ENCODE measurements at regions not wholly inside any gene's neighbourhood (a gene's known extent, or its start where the extent isn't known, plus 50 kb on each side); places are given as distances from the start of the nearest gene placed in this dataset.

DNA sequence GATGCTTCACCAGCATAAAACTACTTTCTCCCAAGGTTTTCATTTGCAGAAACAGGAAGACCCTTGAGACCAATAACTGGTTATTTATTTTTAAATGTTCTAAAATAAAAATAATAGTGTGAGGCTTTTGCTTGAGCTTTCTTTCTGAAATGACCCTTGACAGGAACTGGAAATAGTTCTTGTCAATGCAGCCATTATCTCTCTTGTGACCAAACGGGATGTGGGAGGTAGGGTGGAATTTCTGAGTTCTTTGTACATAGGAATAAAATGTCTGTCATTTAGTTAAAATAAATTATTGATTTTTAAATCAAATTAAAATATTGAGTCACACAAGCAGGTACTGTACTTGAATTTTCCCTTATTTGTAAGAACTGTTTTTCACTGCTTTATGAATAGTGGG, 110.2 kb upstream of the CCN2 start:
- no peak for DNase-seq (ENCODE audit: low spot score in 2 of 2)
- Histone ChIP-seq H3K4me3 (no peak overlapping the region), H3K9me3 (peaks cover 0 to 9% of the 10 kb centered on the region in 2 donors), H3K27ac (no peak overlapping the region), H3K4me1 (no peaks in the 10 kb centered on the region), H3K27me3 (no peaks in the 10 kb centered on the region), H3K36me3 (no peaks in the 10 kb centered on the region)
- TF ChIP-seq POLR2A (IDR thresholded peaks at IDR 0.05), result no peak
- TF ChIP-seq, protein P1, sequence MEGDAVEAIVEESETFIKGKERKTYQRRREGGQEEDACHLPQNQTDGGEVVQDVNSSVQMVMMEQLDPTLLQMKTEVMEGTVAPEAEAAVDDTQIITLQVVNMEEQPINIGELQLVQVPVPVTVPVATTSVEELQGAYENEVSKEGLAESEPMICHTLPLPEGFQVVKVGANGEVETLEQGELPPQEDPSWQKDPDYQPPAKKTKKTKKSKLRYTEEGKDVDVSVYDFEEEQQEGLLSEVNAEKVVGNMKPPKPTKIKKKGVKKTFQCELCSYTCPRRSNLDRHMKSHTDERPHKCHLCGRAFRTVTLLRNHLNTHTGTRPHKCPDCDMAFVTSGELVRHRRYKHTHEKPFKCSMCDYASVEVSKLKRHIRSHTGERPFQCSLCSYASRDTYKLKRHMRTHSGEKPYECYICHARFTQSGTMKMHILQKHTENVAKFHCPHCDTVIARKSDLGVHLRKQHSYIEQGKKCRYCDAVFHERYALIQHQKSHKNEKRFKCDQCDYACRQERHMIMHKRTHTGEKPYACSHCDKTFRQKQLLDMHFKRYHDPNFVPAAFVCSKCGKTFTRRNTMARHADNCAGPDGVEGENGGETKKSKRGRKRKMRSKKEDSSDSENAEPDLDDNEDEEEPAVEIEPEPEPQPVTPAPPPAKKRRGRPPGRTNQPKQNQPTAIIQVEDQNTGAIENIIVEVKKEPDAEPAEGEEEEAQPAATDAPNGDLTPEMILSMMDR (IDR thresholded peaks at IDR 0.05), result no peak
- no peak for TF ChIP-seq POLR2AphosphoS5 (IDR thresholded peaks at IDR 0.05)
- intact Hi-C loops (cut with DNase I; ENCODE audit: low total_unique reads), result no loop called here

DNA sequence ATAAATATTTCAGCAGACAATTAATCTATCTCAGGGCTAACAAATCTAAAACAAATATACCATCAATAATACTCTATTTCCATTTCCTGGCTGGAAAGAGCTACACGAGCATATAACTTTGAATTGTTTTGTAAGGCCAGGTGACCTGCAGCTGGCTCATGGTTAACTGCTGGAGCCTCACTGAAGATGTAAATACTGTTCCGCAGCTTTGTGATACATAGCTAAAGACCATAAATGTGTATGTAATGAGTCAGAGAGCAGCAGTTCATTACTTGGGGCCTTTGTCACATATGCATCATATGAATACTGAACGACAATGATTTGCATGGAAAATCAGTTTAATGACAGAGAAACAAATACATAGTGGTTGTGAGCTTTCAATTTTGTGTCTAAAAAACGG, 109.4 kb upstream of the CCN2 start:
- TF ChIP-seq POLR2AphosphoS5 (IDR thresholded peaks at IDR 0.05) (no peak), POLR2A (IDR thresholded peaks at IDR 0.05) (no peak)
- TF ChIP-seq, protein P1 (IDR thresholded peaks at IDR 0.05), result no peak
- intact Hi-C loops (cut with DNase I; ENCODE audit: low total_unique reads), result no loop called here

DNA sequence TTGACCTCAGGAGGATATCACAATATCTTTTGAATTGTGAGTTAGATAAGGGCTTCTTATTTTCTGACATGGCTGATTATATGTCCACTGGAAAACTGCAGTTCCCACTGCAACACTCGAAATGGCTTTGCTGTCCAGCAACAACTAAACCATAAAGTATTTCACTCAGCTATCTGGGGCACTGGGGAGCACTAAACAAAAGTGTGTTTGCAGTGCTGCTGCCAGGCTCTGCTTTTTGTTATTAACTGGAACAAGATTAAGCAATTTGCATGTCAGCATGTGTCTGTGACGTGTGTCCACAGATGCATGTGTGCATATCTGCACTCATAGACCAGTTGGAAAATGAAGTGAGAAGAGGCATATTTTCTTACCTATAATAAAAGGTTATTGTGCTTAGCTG, 107.8 kb upstream of the CCN2 start:
- no peak overlapping the region for H3K4me3 ChIP-seq
- H3K4me1 ChIP-seq, result no peaks in the 10 kb centered on the region
- intact Hi-C loops (cut with DNase I; ENCODE audit: low total_unique reads), result no loop called here
- H3K27ac ChIP-seq, result no peak overlapping the region
- TF ChIP-seq POLR2AphosphoS5 (IDR thresholded peaks at IDR 0.05), result no peak
- TF ChIP-seq POLR2A (IDR thresholded peaks at IDR 0.05), result no peak
- TF ChIP-seq, protein P1 (IDR thresholded peaks at IDR 0.05), result no peak
- no peaks in the 10 kb centered on the region for H3K27me3 ChIP-seq
- no peak for DNase-seq (ENCODE audit: low spot score in 2 of 2)
- H3K36me3 ChIP-seq, result no peaks in the 10 kb centered on the region
- H3K9me3 ChIP-seq, result peaks cover 0 to 9% of the 10 kb centered on the region in 2 donors

More for the DNA sequence above, 109.4 kb upstream of the CCN2 start:
- no peak overlapping the region for H3K27ac ChIP-seq
- H3K4me3 ChIP-seq, result no peak overlapping the region
- no peaks in the 10 kb centered on the region for H3K27me3 ChIP-seq
- H3K4me1 ChIP-seq, result no peaks in the 10 kb centered on the region
- no peak for DNase-seq (ENCODE audit: low spot score in 2 of 2)
- H3K36me3 ChIP-seq, result no peaks in the 10 kb centered on the region
- peaks cover 0 to 9% of the 10 kb centered on the region in 2 donors for H3K9me3 ChIP-seq

DNA sequence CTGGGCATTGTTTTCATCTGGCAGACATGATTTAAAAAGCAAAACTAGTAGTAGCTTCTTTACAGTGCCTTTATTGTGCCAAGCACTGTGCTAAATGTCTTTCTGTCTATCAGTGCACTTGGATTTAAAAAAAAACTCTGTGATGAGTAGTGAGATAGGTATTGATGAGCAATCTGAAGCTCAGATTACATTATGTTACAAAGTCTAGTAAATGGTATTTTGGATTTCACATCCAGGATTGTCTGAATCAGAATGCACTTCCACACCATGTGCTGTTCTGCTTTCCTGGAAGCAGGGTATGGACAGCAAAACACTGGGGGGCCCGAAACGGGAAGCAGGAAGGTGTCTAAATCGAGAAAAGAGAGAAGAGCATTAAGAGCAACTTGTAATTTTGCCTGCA, 103.4 kb upstream of the CCN2 start:
- no peak for DNase-seq (ENCODE audit: low spot score in 2 of 2)
- Histone ChIP-seq H3K27ac (no peak overlapping the region), H3K4me1 (no peaks in the 10 kb centered on the region), H3K36me3 (no peaks in the 10 kb centered on the region), H3K27me3 (no peaks in the 10 kb centered on the region), H3K9me3 (peaks cover 0 to 9% of the 10 kb centered on the region in 2 donors), H3K4me3 (no peak overlapping the region)
- intact Hi-C loops (cut with DNase I; ENCODE audit: low total_unique reads), result no loop called here
- no peak for TF ChIP-seq POLR2AphosphoS5 (IDR thresholded peaks at IDR 0.05)
- TF ChIP-seq, protein P1 (IDR thresholded peaks at IDR 0.05), result no peak
- TF ChIP-seq POLR2A (IDR thresholded peaks at IDR 0.05), result no peak

DNA sequence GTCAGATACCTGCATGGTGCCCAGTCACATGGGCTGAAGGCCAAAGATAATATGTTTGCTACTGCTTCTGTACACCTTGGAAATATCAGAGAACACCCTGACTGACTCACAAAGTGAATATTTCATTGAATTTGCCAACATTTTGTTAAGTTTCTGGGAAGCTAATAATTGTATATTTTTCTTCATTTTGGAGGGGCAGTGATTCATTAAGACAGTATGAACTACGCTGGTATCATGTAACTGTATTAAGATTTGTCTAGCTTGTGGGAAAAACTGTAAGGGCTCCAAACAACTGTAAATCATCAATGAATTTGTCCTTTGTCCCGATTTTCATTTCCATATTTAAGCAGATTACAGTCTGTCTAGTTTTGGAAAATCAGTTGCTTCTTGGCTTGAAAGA, 102.3 kb upstream of the CCN2 start:
- Histone ChIP-seq H3K27ac (no peak overlapping the region), H3K4me1 (no peaks in the 10 kb centered on the region), H3K4me3 (no peak overlapping the region), H3K9me3 (peaks cover 0 to 9% of the 10 kb centered on the region in 2 donors), H3K36me3 (no peaks in the 10 kb centered on the region), H3K27me3 (no peaks in the 10 kb centered on the region)
- DNase-seq (ENCODE audit: low spot score in 2 of 2), result no peak
- TF ChIP-seq, protein P1 (IDR thresholded peaks at IDR 0.05), result no peak
- no peak for TF ChIP-seq POLR2AphosphoS5 (IDR thresholded peaks at IDR 0.05)
- intact Hi-C loops (cut with DNase I; ENCODE audit: low total_unique reads), result no loop called here
